Ectodermal cell (in vitro differentiated cells): ENCODE measurements at regions not wholly inside any gene's neighbourhood (a gene's known extent, or its start where the extent isn't known, plus 50 kb on each side); places are given as distances from the start of the nearest gene placed in this dataset.
"Not testable (repeated sequence)": the region's sequence is repeated elsewhere in the genome, so short reads cannot be mapped to it uniquely, and the experiment has no call there.

Source experiments
- H3K27ac ChIP-seq: 2 replicates; pipeline ENCODE4 v1.7.0; 2013; ENCODE audit warnings: mild to moderate bottlenecking, low read depth, low read length; ENCODE audit not compliant: insufficient read depth, poor library complexity, severe bottlenecking
- H3K27me3 ChIP-seq: 2 replicates; pipeline ENCODE4 v1.7.0; 2013; ENCODE audit warnings: mild to moderate bottlenecking, low read length; ENCODE audit not compliant: insufficient read depth, control insufficient read depth, poor library complexity, severe bottlenecking
- H3K36me3 ChIP-seq: one replicate; pipeline ENCODE4 v1.7.0; 2013; ENCODE audit warnings: low read length; ENCODE audit not compliant: control insufficient read depth, insufficient read depth
- H3K4me1 ChIP-seq: one replicate; pipeline ENCODE4 v1.7.0; 2013; ENCODE audit warnings: low read length; ENCODE audit not compliant: control insufficient read depth, insufficient read depth
- H3K4me3 ChIP-seq: 2 replicates; pipeline ENCODE4 v1.7.0; 2013; ENCODE audit warnings: low read depth, low read length, control low read depth; ENCODE audit not compliant: insufficient read depth
- H3K9me3 ChIP-seq: 2 replicates; pipeline ENCODE4 v1.7.0; 2013; ENCODE audit warnings: mild to moderate bottlenecking, low read length, moderate library complexity; ENCODE audit not compliant: control insufficient read depth
- WGBS, 2 experiments: methylation state at CpG; one replicate each; pipeline ENCODE4 v1.1.7; 2013; ENCODE audit warnings: missing lambda C conversion rate in 2 of 2; 5-methylcytosine and 5-hydroxymethylcytosine counted together

DNA sequence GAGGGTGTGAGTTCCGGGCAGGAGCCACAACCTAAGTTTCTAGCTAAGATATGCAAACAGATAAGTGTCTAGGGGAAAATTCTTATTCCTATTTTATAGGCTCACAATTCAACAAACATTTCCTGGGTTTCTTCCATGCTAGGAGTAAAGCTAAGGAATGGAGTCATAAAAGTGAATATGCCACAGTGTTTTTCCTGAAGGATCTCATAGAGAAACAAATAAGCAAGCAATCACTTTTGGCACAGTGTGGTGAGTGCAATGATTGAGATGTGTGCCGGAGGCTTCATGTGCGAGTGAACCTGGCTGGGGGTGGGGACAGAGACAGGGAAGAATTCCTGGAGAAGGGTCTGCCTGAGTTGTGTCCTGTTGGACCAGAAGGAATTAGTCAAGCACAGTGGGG, 147.4 kb downstream of the TENT5C start:
- Histone ChIP-seq H3K4me1 (no peaks in the 10 kb centered on the region), H3K4me3 (no peak overlapping the region), H3K27ac (no peak overlapping the region), H3K27me3 (no peaks in the 10 kb centered on the region), H3K36me3 (no peaks in the 10 kb centered on the region), H3K9me3 (no peaks in the 10 kb centered on the region)
- WGBS, 2 experiments = 88 to 94% methylated on average over 2 of the region's 3 CpGs

DNA sequence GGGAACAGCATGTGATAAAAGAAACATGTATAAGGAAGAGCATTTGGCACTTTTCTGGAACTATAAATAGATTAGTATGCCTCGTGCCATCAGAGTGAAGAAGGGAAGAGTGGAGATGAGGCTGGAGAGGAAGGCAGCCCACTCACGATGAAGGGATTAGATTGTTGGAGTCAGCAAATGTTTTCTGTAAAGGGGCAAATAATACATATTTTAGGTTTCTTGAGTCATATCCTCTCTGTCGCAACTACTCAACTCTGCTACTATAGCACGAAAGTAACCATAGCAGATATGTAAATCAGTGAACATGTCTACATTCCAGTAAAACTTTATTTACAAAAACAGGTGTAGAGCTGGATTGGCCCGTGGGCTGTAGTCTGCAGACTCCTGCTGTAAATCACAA, 147.8 kb downstream of the TENT5C start:
- WGBS, 2 experiments = 81 to 86% methylated on average over 5 of the region's 5 CpGs
- Histone ChIP-seq H3K27ac (no peak overlapping the region), H3K27me3 (no peaks in the 10 kb centered on the region), H3K4me1 (no peaks in the 10 kb centered on the region), H3K36me3 (no peaks in the 10 kb centered on the region), H3K9me3 (no peaks in the 10 kb centered on the region), H3K4me3 (no peak overlapping the region)

DNA sequence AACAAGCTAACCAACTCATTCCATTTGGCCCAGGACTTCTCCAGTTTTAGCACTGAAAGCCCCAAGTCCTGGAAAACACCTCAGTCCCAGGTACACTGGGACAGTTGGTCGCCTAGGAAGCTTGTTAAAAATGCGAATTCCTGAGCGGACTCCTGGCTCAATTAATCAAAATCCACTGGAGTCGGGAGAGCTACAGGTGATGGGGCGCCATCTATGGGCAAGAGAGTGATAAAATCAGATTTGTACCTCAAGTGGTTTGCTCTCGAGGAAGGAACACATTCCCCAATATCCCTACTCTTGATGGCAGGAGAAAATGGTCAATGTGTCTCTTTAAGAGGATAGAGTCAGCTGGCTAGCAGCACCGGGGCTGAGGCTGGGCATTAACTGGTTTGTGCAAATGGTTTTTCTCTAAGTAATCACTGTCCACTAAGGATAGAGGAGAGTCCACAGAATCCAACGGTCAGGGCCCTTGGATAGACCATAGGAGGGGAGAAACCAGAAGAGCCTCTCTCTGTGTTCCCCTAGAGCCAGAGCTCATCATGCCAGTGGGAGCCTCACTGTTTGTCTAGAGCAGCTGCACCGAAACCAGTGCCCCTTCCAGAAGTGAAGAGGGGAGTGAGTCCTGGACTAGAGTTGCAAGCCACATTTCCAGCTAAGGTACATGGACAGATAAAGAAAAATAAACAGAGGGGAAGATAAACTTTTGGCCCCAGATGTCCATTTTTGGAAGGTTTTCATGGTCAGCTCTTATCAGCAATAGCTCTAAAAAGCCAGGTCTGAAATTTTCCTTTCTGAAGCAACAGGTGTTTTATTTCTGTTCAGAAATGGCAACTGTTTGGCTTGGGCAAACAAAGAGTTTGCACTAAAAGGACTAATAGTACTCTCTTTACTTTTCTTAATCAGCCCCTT, 148.5 kb downstream of the TENT5C start:
- Histone ChIP-seq H3K4me1 (no peaks in the 10 kb centered on the region), H3K36me3 (no peaks in the 10 kb centered on the region), H3K9me3 (no peaks in the 10 kb centered on the region), H3K27me3 (no peaks in the 10 kb centered on the region), H3K27ac (no peak overlapping the region), H3K4me3 (no peak overlapping the region)
- WGBS, 2 experiments = 21 to 26% methylated on average over 9 of the region's 9 CpGs

DNA sequence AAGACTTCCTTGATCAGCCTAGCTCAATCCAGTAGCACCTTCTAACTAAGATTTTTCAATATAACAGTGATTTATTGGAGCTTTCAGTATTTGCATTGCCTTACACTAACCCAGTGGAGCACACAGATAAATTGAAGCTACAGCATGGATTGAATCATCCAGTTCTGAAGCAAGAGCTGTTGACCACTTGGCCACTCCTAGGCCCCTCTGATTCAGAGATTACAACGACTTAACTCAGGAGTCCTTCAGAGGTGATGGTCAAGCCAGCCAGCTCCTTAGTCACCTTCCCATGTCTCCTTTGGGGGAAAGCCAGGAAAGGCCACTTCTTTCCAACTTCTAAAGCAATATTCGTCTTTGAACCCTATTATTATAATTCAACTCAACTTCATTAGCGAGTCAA, 151.8 kb downstream of the TENT5C start:
- 79% methylated on average over 3 of the region's 3 CpGs for WGBS, 2 experiments

DNA sequence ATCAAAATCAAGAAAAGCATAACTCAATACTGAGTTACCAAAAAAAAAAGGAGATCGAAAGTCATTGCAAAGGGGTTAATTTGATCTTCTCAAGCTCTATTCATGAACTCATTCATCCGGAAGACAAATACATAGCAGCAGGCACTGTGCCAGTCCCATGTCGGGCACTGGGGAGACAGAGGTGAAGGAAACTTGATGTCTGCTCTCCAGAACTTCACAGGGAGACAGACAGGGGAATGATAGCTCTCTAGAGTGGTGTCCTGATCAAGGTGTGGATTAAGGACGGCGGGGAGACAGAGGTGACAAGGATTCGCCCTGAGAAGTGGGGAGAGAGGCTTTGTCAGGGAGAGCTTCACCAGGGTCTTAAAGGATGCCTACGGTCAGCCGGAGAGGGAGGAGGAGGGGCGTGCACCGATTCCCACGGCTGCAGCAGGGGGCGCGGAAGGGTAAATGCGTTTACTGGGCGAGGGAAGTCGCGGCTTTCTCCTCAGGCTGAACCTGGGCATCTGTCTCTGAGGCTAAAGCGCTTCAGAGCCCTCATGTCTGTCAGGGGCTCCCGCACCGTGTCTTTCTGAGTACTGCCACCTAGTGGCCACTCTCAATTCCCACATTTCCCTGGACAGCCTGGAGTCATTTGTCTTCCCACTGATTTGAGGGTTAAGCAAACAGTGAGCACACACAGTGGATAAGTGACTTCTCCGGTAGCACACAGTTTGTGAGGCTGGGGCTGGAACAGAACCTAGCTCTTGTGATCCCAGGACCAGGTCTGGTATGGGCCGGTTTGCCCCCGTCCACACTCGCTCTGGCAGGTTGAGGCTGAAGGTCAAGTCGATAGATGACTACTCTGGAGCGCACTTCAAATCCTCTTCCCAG, 152.8 kb downstream of the TENT5C start:
- no peaks in the 10 kb centered on the region for H3K36me3 ChIP-seq
- whole genome bisulfite sequencing, 2 experiments = 27% methylated on average over 26 of the region's 26 CpGs

More for the DNA sequence above, 151.8 kb downstream of the TENT5C start:
- H3K9me3 ChIP-seq = no peaks in the 10 kb centered on the region
- H3K4me3 ChIP-seq = no peak overlapping the region
- H3K4me1 ChIP-seq = no peaks in the 10 kb centered on the region
- no peaks in the 10 kb centered on the region for H3K27me3 ChIP-seq
- no peak overlapping the region for H3K27ac ChIP-seq
- H3K36me3 ChIP-seq = no peaks in the 10 kb centered on the region

DNA sequence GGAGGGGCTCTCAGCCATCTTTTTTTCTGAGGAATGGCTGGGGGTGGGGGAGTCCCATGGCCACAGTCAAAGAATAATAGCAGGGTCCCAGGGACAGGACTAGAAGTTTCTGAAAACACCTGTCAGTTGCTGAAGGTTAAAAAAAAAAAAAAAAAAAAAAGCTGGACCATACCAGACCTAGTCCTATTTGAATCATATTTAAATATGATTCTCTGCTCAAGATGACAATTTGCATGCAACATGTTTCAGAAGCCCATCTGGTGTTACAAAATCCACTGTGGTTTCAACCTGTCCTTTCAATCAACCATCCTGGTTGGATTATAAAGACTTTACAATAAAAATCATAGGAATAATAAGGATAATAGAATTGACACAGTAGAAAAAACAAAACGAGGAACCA, 153.7 kb downstream of the TENT5C start:
- 80 to 100% methylated on average over 1 of the region's 1 CpG for WGBS, 2 experiments
- Histone ChIP-seq H3K36me3 (no peaks in the 10 kb centered on the region), H3K27ac (no peak overlapping the region), H3K4me3 (no peak overlapping the region), H3K4me1 (no peaks in the 10 kb centered on the region), H3K27me3 (no peaks in the 10 kb centered on the region), H3K9me3 (no peaks in the 10 kb centered on the region)

More for the DNA sequence above, 152.8 kb downstream of the TENT5C start:
- H3K27ac ChIP-seq = no peak overlapping the region
- H3K4me1 ChIP-seq = no peaks in the 10 kb centered on the region
- H3K9me3 ChIP-seq = no peaks in the 10 kb centered on the region
- H3K4me3 ChIP-seq = peak overlapping the region; percentile 7
- no peaks in the 10 kb centered on the region for H3K27me3 ChIP-seq

DNA sequence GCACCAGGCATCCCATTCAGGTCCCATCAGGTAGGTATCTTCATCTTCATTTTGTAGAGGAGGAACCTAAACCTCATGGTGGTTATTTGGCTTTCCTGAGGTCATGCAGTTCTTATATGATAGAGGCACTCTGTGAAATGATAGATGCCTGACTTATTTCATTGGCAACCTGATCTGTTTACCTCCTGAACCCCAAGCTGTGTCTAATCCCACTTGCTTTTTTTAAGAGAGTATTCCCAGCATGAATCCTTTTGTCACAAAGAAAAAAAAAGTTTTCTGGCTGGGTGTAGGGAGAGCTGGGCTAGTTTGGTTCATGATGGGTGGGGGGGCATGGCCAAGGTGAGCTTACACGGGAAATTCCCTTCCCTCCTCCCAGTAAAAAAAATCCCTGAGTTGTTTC, 154.2 kb downstream of the TENT5C start:
- no peaks in the 10 kb centered on the region for H3K4me1 ChIP-seq
- H3K4me3 ChIP-seq = no peak overlapping the region
- no peak overlapping the region for H3K27ac ChIP-seq
- 33% methylated on average over 1 of the region's 1 CpG; no CpG with 5 or more reads in 1 of the 2 experiments for WGBS, 2 experiments
- H3K27me3 ChIP-seq = no peaks in the 10 kb centered on the region
- H3K36me3 ChIP-seq = no peaks in the 10 kb centered on the region
- no peaks in the 10 kb centered on the region for H3K9me3 ChIP-seq

DNA sequence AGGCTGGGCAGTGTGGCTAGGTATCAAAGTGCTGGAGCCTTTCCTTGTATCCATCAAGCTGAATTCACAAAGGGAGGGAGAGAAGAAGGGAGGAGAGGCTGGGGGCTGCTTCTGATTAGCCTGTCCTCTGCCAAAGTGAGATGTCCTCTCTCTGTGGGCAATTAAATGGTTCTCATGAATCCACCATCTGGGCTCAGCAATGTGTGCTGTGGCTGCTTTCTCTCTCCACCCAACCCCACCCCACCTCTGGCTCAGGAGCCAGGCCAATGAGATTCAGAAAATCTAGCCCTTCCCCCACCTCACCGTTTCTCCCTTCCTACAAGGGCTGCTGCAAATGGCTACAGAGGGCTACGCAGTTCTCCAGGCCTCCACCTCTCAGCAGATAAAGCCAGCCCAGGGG, 154.6 kb downstream of the TENT5C start:
- Histone ChIP-seq H3K4me1 (no peaks in the 10 kb centered on the region), H3K4me3 (no peak overlapping the region), H3K27me3 (no peaks in the 10 kb centered on the region), H3K36me3 (no peaks in the 10 kb centered on the region), H3K9me3 (no peaks in the 10 kb centered on the region), H3K27ac (no peak overlapping the region)
- WGBS, 2 experiments = 76% methylated on average over 2 of the region's 2 CpGs

DNA sequence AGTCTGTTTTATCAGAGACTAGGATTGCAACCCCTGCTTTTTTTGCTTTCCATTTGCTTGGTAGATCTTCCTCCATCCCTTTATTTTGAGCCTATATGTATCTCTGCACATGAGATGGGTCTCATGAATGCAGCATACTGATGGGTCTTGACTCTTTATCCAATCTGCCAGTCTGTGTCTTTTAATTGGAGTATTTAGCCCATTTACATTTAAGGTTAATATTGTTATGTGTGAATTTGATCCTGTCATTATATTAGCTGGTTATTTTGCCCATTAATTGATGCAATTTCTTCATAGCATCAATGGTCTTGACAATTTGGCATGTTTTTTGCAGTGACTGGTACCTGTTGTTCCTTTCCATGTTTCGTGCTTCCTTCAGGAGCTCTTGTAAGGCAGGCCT, 161.7 kb downstream of the GDAP2 start:
- H3K4me1 ChIP-seq, H3K27ac ChIP-seq, H3K4me3 ChIP-seq, H3K27me3 ChIP-seq, H3K9me3 ChIP-seq, H3K36me3 ChIP-seq: not testable (repeated sequence)
- 76 to 92% methylated on average over 1 of the region's 1 CpG for WGBS, 2 experiments

DNA sequence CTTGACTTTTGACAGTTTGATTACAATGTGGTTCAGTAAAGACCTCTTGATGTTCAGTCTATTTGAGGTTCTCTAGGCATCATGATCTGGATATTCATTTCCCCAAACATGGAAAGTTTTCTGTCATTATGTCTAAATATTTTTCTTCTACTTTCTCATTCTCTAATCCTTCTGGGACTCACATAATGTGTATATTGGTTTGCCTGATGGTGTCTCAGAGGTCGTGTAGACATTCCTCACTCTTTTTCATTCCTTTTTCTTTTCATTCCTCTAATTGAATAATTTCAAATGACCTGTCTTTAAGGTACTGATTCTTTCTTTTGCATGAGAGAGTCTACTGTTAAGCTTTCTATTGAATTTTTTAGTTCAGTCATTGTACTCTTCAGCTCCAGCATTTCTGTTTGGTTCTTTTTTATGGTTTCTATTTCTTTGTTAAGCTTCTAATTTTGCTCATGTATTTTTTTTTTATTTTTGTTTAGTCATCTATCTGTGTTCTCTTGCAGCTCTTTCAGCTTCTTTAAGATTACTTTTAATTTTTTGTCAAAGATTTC, 158.4 kb downstream of the GDAP2 start:
- 71% methylated on average over 1 of the region's 1 CpG; no CpG with 5 or more reads in 1 of the 2 experiments for WGBS, 2 experiments
- Histone ChIP-seq H3K27ac (no peak overlapping the region), H3K27me3 (no peaks in the 10 kb centered on the region)

More for the DNA sequence above, 158.4 kb downstream of the GDAP2 start:
- Histone ChIP-seq H3K4me3 (no peak overlapping the region), H3K4me1 (no peaks in the 10 kb centered on the region), H3K36me3 (no peaks in the 10 kb centered on the region), H3K9me3 (peaks cover 5% of the 10 kb centered on the region)
